M059J (cell line): ENCODE measurements at regions not wholly inside any gene's neighbourhood (a gene's known extent, or its start where the extent isn't known, plus 50 kb on each side); places are given as distances from the start of the nearest gene placed in this dataset.
A peak's percentile ranks its signal among the peaks of the same experiment; 100 is the strongest.

Experiments used
- DNase-seq: peaks from one replicate; pipeline ENCODE4 v3.0.0-alpha.2; 2012; ENCODE audit warnings: low read depth

DNA sequence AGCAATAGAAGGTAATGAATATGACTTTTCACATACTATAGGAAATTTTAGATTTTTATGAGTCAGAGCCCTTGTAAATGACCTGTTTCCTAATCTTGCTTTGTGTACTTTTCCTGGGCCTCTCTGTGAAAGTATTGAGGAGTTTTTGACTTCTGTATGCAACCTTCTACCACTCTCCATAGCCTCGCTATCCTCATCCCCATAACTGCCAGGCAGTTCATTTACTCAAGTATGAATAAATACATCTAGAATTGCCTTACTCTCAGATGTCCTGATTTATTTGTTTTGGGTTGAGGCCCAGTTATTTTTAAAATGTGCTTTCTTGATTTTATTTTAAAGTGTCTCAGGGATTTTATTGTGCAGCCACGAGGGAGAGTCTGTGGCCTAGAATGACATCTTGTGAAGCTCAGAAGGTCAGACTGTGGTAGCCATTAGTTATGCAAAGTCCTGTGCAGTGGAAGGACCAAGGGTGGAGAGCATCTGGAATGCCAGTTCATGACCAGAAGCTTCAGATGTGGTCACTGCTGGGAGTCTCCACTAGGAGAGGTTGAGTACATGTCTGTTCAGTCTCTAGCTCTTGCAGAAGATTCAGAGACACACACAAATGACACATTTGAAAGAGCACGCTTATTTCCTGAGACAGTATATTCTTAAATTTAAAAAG is 346.2 kb upstream of the IMPG1 start:
- no peak for DNase-seq

DNA sequence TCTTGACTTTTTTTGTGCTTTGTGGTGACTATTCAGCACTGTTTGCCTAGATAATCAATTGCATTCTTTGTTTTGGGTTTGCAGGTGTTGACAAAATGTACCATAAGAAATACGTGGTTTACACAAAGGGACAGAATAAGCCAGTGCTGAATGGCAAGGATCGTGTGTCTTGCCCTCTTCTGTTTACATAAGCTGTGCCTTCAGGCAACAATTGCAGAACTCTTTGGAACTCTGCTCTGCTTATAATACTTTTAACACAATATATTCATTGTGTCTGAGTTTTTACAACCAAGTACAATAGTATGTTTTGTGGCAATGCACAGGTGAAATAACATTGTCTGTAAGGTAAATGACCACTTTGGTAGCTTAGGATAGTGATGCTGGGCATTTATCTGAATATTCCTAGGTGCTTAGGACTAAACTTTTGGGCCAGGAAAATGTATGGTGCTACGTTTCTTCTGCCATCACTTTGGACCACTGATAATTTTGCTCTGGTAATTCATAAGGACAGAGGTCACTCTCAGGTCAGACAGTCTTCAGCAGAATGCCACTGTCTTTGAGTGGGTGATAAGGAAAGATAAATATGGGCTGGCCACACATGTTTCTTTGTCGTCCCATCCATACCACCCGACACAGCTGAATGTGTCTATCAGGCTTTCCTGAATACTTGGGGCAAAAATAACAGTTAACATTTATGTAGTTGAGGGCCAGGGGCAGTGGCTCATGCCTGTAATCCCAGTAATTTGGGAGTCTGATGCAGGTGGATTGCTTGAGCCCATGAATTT is 344.6 kb upstream of the IMPG1 start:
- DNase-seq = no peak

DNA sequence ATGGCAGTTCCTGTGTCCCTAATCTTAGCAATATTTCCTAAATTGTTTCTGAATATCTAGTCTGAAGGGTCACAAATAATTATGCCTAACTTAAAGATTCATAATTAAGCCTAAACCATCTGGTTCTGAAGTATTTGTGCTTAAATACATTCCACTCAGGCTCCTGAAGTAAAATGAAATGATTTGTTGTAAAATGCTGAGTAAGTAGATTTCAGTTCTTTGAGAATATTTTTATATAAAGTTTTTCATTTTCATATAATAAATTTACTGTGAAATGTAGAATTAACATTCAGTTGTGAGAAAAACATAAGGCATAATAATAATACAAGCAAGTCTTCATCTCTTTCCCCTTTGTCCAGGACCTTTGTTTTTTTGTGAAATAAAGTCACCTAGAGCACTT is 330.6 kb upstream of the IMPG1 start:
- DNase-seq = no peak

DNA sequence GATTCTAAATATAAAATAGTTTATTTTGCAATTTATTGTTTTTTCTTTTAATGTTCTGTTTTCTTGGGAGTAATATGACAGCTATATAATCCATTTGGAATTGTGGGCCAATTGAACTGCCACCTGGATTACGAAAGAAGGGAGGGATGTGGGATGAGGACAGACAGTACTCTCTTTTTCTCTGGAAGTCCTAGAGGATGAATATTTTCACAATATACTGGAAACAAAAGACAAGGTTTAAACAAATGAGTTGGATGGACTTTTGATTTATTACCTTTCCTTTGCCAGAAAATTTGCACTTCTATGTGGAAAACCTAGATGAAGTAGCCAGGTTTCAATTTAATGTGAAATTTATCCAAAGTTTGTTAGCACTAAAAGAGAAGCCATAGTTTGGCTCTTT is 325.5 kb upstream of the IMPG1 start:
- DNase-seq = no peak

DNA sequence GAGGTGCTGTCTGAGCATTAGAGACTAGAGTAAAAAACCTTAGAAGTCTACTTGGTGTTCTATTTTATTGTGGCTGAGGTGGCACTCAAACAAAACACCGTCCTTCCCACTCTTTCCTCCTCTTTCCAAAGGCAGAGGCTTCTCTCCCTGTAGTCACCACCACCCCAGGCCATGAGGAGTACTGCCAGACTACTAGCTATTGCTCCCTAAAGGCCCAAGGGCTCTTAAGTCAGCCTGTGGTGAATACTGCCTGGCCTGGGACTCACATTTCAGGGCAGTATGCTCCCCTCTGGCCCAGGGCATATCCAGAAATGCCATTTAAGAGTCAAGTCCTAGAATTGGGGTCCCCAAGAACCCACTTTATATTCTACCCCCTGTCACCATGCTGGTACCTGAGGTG is 309.7 kb upstream of the IMPG1 start:
- no peak for DNase-seq

DNA sequence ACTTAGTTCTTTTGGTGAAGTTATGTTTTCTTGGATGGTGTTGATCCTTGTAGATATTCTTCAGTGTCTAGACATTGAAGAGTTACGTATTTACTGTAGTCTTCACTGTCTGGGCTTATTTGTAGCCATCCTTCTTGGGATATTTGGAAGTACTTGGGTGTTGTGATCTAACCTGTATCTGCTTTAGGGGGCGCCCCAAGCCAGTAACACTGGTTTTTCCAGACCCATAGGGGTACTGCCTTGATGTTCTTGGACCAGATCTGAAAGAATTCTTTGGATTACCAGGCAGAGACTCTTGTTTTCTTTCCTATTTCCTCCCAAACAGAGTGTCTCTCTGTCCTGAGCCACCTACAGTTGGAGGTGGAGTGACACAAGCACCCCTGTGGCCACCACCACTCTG is 309.1 kb upstream of the IMPG1 start:
- no peak for DNase-seq

DNA sequence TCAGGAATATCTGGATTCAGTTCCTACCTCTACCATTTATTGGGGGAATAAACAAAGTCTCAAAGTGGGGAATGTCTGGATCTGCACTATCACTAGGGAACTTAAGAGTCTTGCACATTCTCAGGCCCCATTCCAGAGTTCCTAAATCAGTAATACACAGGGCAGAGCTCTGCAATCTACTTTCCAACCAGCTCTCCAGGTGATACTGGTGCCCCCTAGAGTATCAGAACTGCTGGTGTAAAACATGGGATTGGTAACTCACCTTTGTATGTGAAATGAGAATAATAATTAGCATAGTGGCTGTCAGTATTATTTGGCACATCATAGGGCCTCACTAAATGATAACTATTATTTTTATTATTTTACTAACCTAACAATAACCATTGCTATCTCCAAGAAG is 278.8 kb upstream of the IMPG1 start:
- peak; percentile 4 for DNase-seq

DNA sequence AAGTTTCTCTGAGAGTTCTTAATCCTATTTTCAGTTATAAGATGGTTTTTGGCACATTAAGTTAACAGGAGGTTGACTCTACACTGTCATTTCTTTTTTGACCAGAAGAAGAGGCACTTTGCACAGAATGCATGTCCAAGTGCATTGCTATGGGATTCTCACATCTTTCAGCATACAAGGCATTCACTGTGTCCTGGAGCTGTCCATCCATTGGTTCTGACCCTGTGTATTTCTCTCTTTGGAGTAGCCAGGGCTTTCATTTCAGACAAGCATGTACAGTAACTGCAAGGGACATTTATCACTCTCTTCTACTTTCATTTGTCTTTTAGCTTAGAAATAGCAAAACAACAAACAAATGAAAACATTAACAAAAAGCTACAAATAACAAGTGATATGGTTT is 275.1 kb upstream of the IMPG1 start:
- DNase-seq = no peak

DNA sequence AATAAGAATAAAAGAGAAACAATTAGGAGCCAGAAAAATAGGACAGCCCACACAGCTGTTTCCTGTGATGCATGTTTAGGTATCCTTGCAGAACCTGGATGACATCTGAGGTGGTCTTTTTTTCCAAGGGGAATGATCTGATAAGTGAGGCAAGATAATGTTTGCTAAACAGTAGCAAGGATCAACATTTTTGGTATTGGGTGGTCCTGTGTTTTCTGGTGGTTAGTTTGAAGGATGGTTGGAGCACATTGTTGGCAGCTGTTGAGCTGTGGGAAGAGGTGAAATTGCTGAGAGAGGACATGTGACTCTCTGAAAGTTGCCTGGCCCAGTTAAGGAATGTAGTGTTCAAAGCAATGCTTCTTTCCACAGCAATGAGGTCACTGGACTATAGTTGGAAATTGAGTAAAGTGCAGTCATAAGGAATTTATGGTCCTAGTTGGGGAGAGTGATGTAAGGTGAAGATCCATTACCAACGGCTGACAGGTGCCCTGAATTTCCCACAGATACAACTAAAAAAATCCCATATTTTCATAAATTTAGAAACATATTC is 270.2 kb upstream of the IMPG1 start:
- no peak for DNase-seq

DNA sequence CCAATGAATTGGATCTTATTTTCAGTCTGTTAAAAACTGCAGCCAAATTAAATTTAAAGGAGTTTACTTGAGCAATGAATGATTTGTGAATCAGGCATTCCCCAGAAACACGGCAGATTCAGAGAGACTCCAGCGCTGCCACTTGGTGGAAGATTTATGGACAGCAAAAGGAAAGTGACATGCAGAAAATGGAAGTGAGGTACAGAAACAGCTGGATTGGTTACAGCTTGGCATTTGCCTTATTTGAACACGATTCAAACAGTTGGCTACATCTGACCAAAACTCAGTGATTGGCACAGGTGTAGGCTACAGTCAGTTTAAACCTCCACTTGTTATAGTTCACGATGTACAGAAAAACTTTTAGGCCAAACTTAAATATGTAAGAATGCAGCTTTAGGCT is 257.6 kb upstream of the IMPG1 start:
- DNase-seq = no peak

DNA sequence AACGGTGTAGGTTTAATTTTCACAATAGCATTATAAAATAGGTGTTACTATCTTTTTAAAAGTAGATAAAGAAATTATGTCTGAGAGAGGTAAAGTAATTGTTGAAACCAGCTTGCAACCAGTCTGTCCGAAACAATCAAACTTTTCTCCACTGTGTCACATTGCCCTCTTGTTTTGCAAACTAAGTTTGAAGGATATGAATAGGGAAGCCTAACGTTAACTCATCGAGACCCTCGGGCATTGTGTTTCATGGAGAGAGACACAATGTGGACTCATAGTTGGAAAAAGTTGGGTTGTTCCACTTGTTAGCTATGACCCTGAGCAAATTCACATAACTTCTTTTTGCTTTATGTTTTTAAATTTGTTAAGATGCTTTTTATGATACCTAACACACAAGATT is 254.4 kb upstream of the IMPG1 start:
- DNase-seq = no peak
